Prostate gland (tissue), 2 donors: ENCODE measurements at regions not wholly inside any gene's neighbourhood (a gene's known extent, or its start where the extent isn't known, plus 50 kb on each side); places are given as distances from the start of the nearest gene placed in this dataset.

Experiments
- CTCF ChIP-seq, 4 experiments: fragments of 200-600 bp in 2 of 4; fragments of 450-650 bp in 2 of 4; sonication (generic) in 2 of 4; IDR thresholded peaks; 1 replicate in 3 of 4; 2 replicates in 1 of 4; pipeline ENCODE4 v1.5.1; 2016 to 2019; ENCODE audit warnings: antibody characterized with exemption in 4 of 4, mild to moderate bottlenecking in 2 of 4, moderate library complexity in 2 of 4
- POLR2AphosphoS5 ChIP-seq: sonication (generic); formaldehyde crosslinking; IDR thresholded peaks from one replicate; pipeline ENCODE4 v1.6.1; 2017; ENCODE audit warnings: antibody characterized with exemption

DNA sequence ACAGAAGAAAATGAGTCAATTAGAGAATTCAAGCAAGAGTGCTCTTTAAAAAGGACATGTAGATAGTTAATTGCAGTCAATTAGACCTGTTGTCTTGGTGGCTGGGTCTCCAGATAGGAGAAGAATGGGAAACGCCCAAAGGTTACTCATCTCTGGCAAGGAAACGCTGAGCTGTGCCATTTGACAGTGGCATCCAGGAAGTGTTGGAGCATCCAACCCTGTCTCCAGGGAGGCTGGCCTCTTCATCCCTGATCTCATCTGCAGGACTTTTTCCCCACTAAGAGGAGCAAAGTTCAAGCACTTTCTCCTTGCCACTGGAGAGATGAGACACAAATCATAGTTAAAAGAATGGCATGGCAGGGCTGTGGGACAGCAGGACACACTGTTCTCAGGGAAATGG lies 111.7 kb upstream of the MSX2 start:
- TF ChIP-seq CTCF (IDR thresholded peaks at IDR 0.05) (no peak), POLR2AphosphoS5 (no peak)
